Sciatic nerve (tissue), 2 donors: ENCODE measurements at regions not wholly inside any gene's neighbourhood (a gene's known extent, or its start where the extent isn't known, plus 50 kb on each side); places are given as distances from the start of the nearest gene placed in this dataset.

Experiments used
- ATAC-seq: fragments of 200-7000 bp; cut with Tn5 transposase; one replicate; pipeline ENCODE4 v1.9.1; 2020; ENCODE audit warnings: mild to moderate bottlenecking, moderate library complexity
- DNase-seq: peaks from one replicate; pipeline ENCODE4 v3.0.0-alpha.2; 2020; ENCODE audit warnings: low spot score
- intact Hi-C: fragments of 100-400 bp; cut with DNase I; formaldehyde crosslinking; loops from one replicate; pipeline ENCODE4 v1.14.2; 2022
- donor health status: DM: no; HTN: no; CAD: no.
- donor health status: DM: no; HTN: no; CAD: no.

GRCh38 chr2:41785251-41786022 lies 262.4 kb upstream of the PKDCC start:
- intact Hi-C loops, result no loop called here
- no peak for ATAC-seq

GRCh38 chr2:41791523-41791922 lies 256.3 kb upstream of the PKDCC start:
- ATAC-seq (no peak), DNase-seq (no peak)
- intact Hi-C loops, result no loop called here

More at GRCh38 chr2:41785251-41786022, 262.4 kb upstream of the PKDCC start:
- DNase-seq, result no peak

- intact Hi-C loops, result no loop called here
- ATAC-seq (no peak), DNase-seq (no peak)
Measured at GRCh38 chr2:41803361-41803760, 244.5 kb upstream of the PKDCC start.

- DNase-seq, result no peak
- intact Hi-C loops, result no loop called here
- ATAC-seq, result no peak
Measured at GRCh38 chr2:41806286-41806685, 241.5 kb upstream of the PKDCC start.

- DNase-seq, result no peak
- intact Hi-C loops, result no loop called here
- ATAC-seq, result no peak
Measured at GRCh38 chr2:41821167-41821566, 226.7 kb upstream of the PKDCC start.

GRCh38 chr2:41826921-41827320 lies 220.9 kb upstream of the PKDCC start:
- intact Hi-C loops, result no loop called here
- ATAC-seq, result no peak
- no peak for DNase-seq

- intact Hi-C loops, result no loop called here
- no peak for ATAC-seq
- no peak for DNase-seq
Measured at GRCh38 chr2:41827354-41827971, 220.4 kb upstream of the PKDCC start.

GRCh38 chr2:41828052-41828643 lies 219.7 kb upstream of the PKDCC start:
- ATAC-seq, result no peak
- no peak for DNase-seq

GRCh38 chr2:41829052-41829451 lies 218.8 kb upstream of the PKDCC start:
- intact Hi-C loops, result no loop called here
- DNase-seq, result no peak
- no peak for ATAC-seq

More at GRCh38 chr2:41828052-41828643, 219.7 kb upstream of the PKDCC start:
- intact Hi-C loops, result no loop called here

GRCh38 chr2:41830600-41830999 lies 217.2 kb upstream of the PKDCC start:
- DNase-seq (no peak), ATAC-seq (no peak)
- intact Hi-C loops, result no loop called here

- ATAC-seq (no peak), DNase-seq (no peak)
- intact Hi-C loops, result no loop called here
Measured at GRCh38 chr2:41832218-41832617, 215.6 kb upstream of the PKDCC start.

GRCh38 chr2:41835401-41835800 lies 212.4 kb upstream of the PKDCC start:
- DNase-seq, result no peak
- ATAC-seq, result no peak
- intact Hi-C loops, result no loop called here

- no peak for DNase-seq
- intact Hi-C loops, result no loop called here
- no peak for ATAC-seq
Measured at GRCh38 chr2:41836948-41837347, 210.9 kb upstream of the PKDCC start.

GRCh38 chr2:41837610-41838009 lies 210.2 kb upstream of the PKDCC start:
- intact Hi-C loops, result no loop called here
- no peak for DNase-seq
- ATAC-seq, result no peak

GRCh38 chr2:41840702-41841551 lies 206.9 kb upstream of the PKDCC start:
- intact Hi-C loops, result no loop called here
- ATAC-seq, result peak; percentile 99

GRCh38 chr2:41846962-41847361 lies 200.9 kb upstream of the PKDCC start:
- no peak for ATAC-seq
- intact Hi-C loops, result no loop called here

More at GRCh38 chr2:41840702-41841551, 206.9 kb upstream of the PKDCC start:
- DNase-seq, result peak; percentile 98

GRCh38 chr2:41847744-41848441 lies 199.9 kb upstream of the PKDCC start:
- intact Hi-C loops, result no loop called here
- peak; percentile 93 for ATAC-seq
- DNase-seq, result no peak

More at GRCh38 chr2:41846962-41847361, 200.9 kb upstream of the PKDCC start:
- no peak for DNase-seq

GRCh38 chr2:41851554-41851953 lies 196.3 kb upstream of the PKDCC start:
- no peak for ATAC-seq
- DNase-seq, result no peak
- intact Hi-C loops, result no loop called here
